NCI-H1105 treated with DMSO at 0.1 percent for 48 hours (cell line): ENCODE measurements at regions not wholly inside any gene's neighbourhood (a gene's known extent, or its start where the extent isn't known, plus 50 kb on each side); places are given as distances from the start of the nearest gene placed in this dataset.
"Not testable (repeated sequence)": the region's sequence is repeated elsewhere in the genome, so short reads cannot be mapped to it uniquely, and the experiment has no call there.

Experiments
- DNase-seq: peaks from one replicate; lab custom pipeline; 2025; lab: John Stamatoyannopoulos, UW

DNA sequence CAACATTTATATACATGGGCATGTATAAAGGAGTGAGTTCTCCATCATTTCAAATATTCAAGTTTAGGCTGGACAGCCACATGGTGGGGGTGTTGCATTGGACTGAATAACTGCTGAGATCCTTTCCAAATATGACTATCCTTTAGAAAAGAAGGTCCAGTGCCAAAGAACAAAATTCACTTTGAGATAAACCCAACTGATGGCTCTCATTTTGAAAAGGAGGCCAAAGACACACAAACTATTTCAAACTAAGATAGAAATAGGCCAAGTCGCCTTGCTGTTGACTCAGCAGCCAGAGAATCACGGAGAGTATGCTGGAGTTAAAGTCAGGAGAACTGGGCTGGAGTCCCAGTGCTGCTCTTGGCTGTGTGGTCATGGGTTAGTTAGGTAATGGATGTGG, 204.5 kb upstream of the LRATD1 start:
- no peak for DNase-seq

DNA sequence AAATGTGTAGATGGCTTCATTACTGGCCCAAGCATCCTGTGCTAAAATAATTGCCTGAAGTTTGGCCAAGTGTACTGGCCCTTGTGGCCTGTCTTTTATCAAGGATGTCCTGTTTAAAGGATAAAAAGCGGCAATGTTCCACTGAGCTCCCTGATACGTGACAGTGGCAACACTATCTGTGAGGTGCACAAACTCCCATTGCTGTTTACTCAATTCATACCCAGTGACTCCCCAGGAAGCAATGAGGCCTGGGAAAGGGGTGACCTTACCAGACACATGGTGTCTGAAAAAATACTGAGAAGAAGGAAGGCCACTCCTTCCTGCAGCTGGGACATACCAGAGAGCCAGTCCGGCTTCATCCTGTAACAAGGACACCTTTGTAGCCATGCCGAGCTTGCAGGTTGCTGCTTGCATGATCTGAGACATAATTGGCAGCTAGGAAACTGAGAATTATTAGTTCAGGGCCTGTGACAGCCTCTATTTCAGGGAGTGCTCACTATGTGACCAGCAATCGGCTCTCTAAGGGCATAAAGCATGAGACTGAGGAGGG, 198.5 kb upstream of the LRATD1 start:
- no peak for DNase-seq

DNA sequence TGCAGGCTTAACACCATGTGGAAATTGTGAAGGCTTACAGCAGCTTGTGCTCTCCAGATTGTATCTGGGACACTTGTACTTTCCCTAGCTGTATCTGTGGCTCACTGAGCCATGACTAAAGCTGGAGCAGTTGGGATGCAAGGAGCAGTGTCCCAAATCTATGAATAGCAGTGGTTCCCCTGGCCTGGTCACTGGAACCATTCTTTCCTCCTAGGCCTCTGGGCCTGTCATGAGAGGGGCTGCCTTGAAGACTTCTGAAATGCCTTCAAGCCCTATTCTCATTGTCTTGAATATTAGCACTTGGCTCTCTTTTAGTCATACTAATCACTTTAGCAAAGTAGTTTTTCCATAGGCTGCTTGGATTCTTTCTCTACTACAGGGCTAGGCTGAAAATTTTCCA, 186.8 kb upstream of the LRATD1 start:
- no peak for DNase-seq

DNA sequence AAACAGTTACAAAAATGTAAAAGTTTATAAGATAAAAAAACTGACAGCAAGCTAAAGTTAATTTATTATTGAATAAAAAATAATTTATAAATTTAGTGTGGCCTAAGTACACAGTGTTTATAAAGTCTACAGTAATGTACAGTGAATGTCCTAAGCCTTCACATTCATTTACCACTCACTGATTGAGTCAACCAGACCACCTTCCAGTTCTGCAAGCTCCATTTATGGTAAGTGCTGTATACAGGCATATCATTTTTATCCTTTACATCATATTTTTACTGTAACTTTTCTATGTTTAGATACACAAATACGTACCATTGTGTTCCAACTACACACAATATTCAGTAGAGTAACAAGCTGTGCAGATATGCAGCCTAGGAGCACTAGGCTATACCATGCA, 184.2 kb upstream of the LRATD1 start:
- no peak for DNase-seq

DNA sequence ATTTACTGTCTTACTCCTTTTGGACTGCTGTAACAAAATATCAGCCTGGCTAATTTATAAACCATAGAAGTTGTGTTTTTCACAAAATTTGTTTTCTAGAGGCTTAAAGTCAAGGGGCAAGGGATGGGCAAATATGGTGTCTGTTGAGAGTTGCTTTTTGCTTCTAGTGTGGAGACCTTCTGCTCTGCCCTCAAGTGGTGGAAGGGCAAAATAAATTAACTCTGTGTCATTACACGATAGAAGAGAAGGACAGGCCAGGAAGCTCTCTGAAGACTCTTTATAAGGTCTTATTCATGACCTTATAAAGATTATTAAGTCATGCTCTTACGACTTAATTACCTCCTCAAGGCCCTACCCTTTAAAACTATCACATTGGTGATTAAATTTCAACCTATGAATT, 181.2 kb upstream of the LRATD1 start:
- DNase-seq = no peak

DNA sequence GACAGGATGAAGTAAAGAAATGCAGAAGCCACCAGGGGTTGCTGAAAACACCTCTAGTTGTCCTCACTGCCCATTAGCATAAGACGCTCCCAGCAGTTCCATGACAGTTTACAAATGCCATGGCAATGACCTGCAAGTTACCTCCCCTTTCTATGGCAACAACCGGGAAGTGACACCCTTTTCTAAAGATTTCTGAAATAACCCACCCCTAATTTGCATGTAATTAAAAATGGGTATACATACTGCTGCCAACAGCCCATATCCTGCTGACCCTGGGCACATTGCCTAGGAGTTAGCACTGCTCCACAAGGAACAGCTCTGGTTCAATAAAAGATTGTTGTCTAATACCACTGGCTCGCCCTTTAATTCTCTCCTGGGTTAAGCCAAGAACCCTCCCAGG, 178.3 kb upstream of the LRATD1 start:
- DNase-seq = no peak

DNA sequence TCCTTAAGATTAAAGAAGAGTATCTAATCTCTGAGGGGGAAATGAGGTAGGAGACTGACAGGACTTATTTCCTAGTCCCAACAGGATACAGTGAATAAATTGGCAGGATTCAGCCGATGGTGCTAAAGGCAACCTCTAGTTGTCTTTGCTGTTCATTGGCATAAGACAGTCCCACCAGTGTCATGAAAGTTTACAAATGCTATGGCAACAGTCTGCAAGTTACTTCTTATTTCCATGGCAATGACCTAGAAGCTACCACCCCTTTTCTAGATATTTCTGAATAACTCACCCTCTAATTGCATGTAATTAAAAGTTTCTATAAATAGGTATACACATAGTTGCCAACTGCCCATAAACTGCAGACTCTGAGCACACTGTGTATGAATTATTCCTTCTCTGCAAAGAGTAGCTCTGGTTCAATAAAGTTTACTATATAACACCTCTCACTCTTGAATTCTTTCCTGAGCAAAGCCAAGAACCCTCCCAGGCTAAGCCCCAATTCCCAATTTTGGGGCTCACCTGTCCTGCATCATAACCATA, 172.7 kb upstream of the LRATD1 start:
- DNase-seq = no peak

DNA sequence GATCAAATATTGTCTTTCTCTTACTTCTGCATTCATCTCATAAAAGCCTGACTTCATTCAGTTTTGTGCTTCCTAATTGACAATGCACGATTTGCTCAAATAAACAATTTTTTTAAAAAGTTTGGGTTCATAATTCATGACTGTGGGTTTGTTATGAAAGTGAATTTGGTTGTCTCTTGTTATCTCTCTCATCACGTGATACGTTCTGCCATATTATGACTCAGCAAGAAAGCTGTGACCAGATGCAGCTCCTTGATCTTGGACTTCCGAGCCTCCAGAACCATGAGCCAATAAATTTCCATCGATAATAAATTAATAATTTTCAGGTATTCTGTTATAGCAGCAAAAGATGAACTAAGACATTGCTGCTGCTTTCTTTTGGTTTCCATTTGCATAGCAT, 156.5 kb upstream of the LRATD1 start:
- DNase-seq = no peak

DNA sequence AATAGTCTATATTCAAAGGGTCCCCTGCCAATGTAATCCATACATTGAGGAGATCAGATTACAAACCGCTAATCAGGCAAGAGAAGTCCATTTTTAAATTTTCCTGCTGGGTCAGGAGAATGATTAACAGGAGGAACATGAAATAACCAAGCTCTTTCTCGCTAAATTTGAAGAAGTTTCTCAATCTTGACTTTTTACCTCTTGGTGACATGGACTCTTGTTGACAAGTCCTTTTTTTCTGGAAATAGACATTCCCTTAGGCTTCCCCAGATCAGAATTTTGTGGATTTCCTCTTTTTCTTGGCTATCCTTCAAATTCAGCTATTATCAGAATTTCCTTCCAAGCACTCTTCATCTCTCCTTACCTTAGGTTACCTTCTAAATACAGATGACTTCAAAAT, 153.0 kb upstream of the LRATD1 start:
- DNase-seq = no peak

DNA sequence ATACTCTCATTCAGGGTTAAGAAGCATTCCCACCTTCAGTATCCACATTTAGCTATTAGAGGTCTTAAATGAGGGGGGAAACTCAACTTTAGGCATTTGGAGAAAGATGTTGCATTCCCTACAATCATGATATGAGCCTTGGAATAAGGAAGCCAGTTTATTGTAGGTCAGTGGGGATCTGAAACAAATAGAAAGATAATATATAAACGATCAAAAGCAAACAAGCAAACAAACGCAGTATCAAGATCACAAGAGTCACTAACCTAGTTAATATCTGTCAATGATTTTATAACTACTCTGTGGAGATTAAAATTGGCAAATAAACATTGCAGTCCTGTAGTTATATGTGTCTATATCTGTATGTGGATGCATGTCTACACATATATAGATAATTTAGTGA, 152.4 kb upstream of the LRATD1 start:
- no peak for DNase-seq

DNA sequence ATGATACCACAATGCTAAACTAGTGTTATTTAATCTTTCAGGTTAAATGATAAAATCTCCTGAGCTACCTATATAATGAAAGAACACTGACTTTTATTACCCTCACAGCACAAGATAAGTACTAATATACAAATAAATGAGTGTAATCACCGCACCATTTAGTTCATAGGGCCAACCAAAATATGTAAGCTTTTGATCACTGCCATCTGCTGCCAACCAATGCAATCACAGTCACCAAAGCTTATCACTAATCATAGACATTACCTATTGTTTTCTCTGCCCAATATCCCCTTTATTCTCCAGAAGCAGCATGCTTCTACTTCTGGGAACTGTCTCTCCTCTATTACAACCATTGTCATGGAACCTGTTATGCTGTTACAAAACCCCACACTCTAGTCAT, 151.6 kb upstream of the LRATD1 start:
- DNase-seq = no peak

DNA sequence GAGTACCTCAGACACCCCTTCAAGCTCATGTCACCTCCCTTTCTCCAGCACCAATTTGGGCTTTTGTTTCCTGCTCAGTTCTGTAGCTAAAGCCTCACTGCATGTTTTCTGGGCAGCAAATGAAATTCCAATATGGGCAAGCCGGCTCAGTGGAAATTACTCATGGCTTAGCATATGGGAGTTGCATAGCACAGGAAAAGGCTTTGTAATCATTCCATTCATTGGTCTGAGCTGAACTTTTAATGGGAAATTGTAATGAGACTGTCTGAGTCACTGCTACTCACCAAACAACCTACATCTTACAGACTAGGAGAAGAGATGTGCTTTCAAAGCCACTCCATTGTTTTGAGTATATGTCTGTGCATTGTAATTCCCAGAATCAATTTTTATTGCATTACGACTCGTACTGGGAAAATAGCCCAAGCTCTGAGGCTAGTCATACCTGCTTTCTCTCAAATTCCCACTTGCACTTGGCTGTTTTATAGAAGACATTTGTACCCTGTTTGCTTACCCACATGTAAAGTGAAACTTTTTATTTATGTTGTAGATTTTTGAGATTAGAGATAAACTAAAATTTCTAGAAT, 139.5 kb upstream of the LRATD1 start:
- no peak for DNase-seq

DNA sequence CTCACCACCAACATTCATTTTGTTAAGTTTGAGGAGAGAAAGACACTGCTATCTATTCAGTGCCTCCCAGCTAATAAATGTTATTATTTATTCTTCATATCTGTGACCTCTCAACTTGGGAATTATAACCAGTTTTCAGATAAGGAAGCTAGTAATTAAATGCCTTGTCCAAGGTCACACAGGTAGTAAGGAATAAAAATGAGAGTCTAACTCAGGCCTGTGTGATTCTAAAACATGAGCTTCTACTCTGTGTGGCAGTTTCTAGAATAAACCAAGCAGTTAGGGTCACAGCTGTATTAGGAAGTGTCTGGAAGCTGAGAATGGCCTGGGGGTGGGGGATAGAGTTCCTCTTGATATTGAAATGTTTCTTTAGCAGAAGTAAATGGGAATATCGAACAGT, 137.8 kb upstream of the LRATD1 start:
- DNase-seq = no peak

DNA sequence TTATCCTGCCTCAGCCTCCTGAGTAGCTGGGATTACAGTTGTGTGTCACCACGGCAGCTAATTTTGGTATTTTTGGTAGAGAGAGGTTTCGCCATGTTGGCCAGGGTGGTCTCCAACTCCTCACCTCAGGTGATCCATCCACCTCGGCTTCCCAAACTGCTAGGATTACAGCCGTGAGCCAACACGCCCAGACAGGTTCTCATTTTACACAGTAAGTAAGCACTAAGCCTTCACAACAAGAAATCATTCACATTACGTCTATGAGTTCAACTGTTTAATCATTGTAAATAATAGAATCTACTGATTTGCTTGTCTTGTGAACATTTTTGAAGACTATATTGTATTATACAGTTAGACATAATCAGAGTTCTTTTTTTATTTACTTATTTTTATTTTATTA, 131.5 kb upstream of the LRATD1 start:
- no peak for DNase-seq

DNA sequence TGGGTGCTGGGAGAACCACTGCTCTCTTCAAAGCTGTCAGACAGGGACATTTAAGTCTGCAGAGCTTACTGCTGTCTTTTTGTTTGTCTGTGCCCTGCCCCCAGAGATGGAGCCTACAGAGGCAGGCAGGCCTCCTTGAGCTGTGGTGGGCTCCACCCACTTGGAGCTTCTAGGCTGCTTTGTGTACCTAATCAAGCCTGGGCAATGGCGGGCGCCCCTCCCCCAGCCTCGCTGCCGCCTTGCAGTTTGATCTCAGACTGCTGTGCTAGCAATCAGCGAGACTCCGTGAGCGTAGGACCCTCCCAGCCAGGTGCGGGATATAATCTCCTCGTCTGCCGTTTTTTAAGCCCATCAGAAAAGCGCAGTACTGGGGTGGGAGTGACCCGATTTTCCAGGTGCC, 125.6 kb upstream of the LRATD1 start:
- not testable (repeated sequence) for DNase-seq

DNA sequence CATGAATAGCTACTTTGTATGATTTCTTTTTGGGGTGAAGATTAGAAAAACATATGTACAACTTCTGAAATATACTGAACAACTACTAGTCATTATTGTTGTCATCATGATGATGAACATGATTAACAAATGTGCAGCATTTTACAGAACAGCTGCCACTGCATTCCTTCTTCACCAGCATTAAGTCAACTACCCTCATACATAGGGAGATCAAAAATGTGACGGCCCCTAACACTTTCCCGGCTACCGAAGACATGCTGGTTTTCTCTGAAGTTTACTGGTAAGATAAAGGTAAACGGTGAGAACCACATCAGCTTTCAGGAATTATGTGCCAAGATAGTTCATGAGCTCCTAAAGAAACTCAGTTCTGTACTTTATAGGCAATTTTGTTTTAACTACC, 121.0 kb upstream of the LRATD1 start:
- no peak for DNase-seq

DNA sequence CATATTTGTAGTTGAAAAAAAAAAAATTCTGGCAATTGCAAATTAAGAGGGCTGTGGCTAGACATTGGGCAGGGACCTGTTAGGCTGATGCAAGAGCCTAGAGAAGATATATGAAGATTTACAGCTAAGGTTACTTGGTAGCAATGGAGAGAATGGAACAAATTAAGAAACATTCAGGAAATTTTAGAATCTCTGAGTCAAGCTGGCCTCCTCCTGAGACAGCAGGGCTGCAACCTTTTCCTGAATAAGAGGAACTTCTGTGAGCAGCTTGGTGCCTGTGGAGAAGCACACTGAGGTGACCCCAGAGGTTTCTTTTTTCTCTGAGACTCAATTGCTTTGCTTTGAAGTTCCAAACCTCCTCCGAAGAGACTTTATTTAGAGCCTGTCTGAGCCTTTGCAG, 118.6 kb upstream of the LRATD1 start:
- no peak for DNase-seq

DNA sequence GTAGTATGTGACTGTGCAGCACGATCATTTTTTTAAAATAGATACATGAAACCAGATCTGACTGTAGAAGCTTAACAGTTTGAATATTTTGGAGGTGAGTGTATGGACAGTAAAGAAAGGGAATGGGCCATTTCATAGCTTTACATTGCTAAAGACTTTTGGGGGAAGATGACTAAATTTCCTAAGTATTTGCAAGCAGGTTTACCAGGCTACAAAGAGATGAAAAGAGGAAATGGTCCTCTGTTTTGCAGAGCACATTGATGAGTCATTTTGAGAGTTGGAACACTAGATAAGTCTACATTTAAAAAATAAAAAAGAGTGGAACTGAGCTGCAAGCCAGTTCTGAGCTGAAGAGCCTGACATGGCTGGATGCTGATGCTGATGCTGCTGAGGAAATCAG, 115.7 kb upstream of the LRATD1 start:
- DNase-seq = no peak

DNA sequence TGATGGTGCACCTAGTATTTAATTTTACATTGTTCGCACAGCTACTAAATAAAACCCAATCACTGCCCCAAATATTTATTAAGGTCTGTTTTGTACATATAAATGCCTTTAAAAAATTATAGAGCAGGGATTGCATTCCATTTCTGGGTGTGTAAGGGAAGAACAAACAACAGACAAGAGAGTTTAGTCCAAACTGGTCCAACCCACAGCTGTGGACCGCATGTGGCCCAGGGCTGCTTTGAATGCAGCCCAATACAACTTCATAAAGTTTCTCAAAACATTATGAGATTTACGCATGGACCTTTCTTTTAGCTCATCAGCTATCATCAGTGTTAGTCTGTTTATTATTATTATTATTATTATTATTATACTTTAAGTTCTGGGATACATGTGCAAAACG, 114.8 kb upstream of the LRATD1 start:
- no peak for DNase-seq

DNA sequence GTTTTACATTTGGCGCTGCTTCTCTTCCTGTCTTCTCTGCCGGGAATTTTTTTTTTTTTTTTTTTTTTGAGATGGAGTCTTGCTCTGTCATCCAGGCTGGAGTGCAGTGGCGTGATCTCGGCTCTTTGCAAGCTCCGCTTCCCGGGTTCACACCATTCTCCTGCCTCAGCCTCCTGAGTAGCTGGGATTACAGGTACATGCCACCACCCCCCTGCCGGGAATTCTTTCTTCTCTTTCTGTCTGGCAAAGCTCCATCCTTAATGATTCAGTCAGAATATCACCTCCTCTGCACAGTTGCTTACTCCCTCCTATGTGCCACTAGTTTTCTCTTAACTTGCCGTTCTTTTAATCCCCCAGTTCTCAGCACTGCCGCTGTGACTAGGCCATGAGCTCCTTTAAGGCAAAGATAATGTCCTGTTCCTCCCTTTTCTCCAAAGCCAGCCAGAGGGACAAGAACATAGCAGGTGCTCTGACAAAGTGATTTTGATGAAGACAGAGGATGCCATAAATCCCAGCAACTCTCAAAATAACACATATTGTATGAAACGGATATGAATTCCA, 112.1 kb upstream of the LRATD1 start:
- no peak for DNase-seq

DNA sequence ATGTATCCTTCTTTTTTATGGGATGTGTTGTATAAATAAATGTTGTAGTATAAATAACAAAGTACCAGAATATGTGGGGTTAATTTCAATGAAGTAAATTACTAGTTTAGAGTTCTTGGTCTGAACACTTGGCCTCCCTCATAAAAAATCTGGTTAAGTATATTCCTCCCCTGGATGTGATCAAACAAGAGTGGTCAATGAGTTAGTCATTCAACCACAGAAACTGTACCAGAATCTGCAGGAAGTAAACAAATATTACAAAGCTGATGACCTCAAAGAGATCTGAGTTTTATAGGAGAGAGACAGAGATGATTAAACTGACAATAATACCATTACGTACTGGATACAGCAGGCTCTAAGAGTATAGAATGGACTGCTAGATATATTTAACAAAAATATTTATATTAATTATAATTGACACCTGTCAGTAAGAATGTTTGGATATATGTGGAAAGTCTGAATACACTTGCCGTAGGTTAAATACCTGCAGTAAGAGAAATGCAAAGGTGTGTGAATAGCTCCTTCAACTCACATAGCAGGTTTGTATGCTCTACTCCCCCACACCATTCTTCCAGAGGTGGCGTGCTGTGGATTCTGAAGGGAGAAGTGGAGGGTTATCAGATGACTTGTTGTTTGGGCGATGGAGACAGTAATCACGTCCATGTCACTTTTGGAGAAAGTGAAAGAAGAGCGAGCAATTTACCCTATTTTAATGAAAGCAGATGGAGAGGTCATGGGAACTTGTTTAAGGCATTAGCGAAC, 108.3 kb upstream of the LRATD1 start:
- DNase-seq = no peak

DNA sequence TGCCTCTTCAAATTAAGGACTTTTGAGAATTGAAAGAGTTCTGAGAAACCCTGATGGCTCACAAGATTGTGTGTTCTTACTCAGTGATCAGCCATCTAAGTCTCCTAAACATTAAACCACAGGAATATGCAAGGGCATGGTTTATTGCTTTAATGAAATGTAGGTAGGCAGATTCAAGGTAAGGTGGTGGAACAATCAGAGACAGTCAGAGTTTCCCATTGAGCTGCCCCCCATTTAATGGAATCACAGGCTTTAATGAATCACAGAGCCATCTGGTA, 107.8 kb upstream of the LRATD1 start:
- DNase-seq = no peak

DNA sequence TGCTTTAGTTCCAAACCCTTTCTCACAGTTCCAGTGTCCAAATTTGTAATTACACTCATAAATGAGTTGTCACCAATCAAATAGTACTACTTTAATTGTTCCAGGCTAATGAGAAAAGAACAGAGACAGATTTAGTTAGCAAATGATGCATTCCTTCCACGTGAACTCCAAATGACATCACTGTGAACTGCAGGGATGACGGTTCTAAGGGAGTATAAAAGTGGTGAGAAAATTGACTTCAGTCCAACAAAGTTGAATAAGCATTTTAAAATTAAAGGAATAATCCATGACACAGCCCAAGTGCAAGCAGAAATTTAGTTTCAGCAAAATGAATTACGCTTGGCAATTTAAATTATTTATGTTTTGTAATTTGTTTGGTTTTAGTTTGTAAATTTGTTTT, 102.0 kb upstream of the LRATD1 start:
- no peak for DNase-seq
